ENCODE measurements at regions not wholly inside any gene's neighbourhood (a gene's known extent, or its start where the extent isn't known, plus 50 kb on each side); places are given as distances from the start of the nearest gene placed in this dataset.

- Histone ChIP-seq H3K36me3 (ENCODE audit: insufficient read depth) (no peaks in the 10 kb centered on the region), H3K79me2 (ENCODE audit: insufficient read depth, low read depth) (no peaks in the 10 kb centered on the region), H3K4me1 (ENCODE audit: low read depth, poor library complexity, severe bottlenecking) (no peaks in the 10 kb centered on the region), H3K4me2 (no peak overlapping the region), H3K27me3 (ENCODE audit: insufficient read depth, low read depth) (no peaks in the 10 kb centered on the region), H3K4me3 (IDR thresholded peaks at IDR 0.05; ENCODE audit: insufficient read depth, low read depth, low read length) (no peak overlapping the region), H4K20me1 (ENCODE audit: insufficient read depth) (no peaks in the 10 kb centered on the region), H2AFZ (ENCODE audit: low read depth) (no peak overlapping the region), H3K9ac (no peak overlapping the region), H3K27ac (no peak overlapping the region)
- TF ChIP-seq CTCF (conservative IDR thresholded peaks at IDR 0.05; ENCODE audit: low read depth, low read length) = no peak
Observed at GRCh38 chr13:34589581-34589980, 352.5 kb upstream of the NBEA start.

GRCh38 chr13:34591129-34591528 is 350.9 kb upstream of the NBEA start:
- no peaks in the 10 kb centered on the region for H4K20me1 ChIP-seq (ENCODE audit: insufficient read depth)
- no peak overlapping the region for H2AFZ ChIP-seq (ENCODE audit: low read depth)
- no peaks in the 10 kb centered on the region for H3K4me1 ChIP-seq (ENCODE audit: low read depth, poor library complexity, severe bottlenecking)
- no peak overlapping the region for H3K4me3 ChIP-seq (IDR thresholded peaks at IDR 0.05; ENCODE audit: insufficient read depth, low read depth, low read length)
- H3K27ac ChIP-seq = no peak overlapping the region
- no peaks in the 10 kb centered on the region for H3K27me3 ChIP-seq (ENCODE audit: insufficient read depth, low read depth)
- no peaks in the 10 kb centered on the region for H3K36me3 ChIP-seq (ENCODE audit: insufficient read depth)
- H3K79me2 ChIP-seq (ENCODE audit: insufficient read depth, low read depth) = no peaks in the 10 kb centered on the region
- no peak for TF ChIP-seq CTCF (conservative IDR thresholded peaks at IDR 0.05; ENCODE audit: low read depth, low read length)
- H3K4me2 ChIP-seq = no peak overlapping the region
- no peak overlapping the region for H3K9ac ChIP-seq

GRCh38 chr13:34591900-34592529 is 350.1 kb upstream of the NBEA start:
- Histone ChIP-seq H3K4me2 (no peak overlapping the region), H3K4me3 (IDR thresholded peaks at IDR 0.05; ENCODE audit: insufficient read depth, low read depth, low read length) (no peak overlapping the region), H2AFZ (ENCODE audit: low read depth) (no peak overlapping the region), H3K27me3 (ENCODE audit: insufficient read depth, low read depth) (no peaks in the 10 kb centered on the region), H3K27ac (no peak overlapping the region), H3K79me2 (ENCODE audit: insufficient read depth, low read depth) (no peaks in the 10 kb centered on the region), H3K9ac (no peak overlapping the region), H3K36me3 (ENCODE audit: insufficient read depth) (no peaks in the 10 kb centered on the region), H4K20me1 (ENCODE audit: insufficient read depth) (no peaks in the 10 kb centered on the region), H3K4me1 (ENCODE audit: low read depth, poor library complexity, severe bottlenecking) (no peaks in the 10 kb centered on the region)
- no peak for TF ChIP-seq CTCF (conservative IDR thresholded peaks at IDR 0.05; ENCODE audit: low read depth, low read length)

- Histone ChIP-seq H3K9ac (no peak overlapping the region), H3K4me3 (IDR thresholded peaks at IDR 0.05; ENCODE audit: insufficient read depth, low read depth, low read length) (no peak overlapping the region), H3K36me3 (ENCODE audit: insufficient read depth) (no peaks in the 10 kb centered on the region), H3K4me1 (ENCODE audit: low read depth, poor library complexity, severe bottlenecking) (no peaks in the 10 kb centered on the region), H3K4me2 (no peak overlapping the region), H3K27me3 (ENCODE audit: insufficient read depth, low read depth) (no peaks in the 10 kb centered on the region), H3K79me2 (ENCODE audit: insufficient read depth, low read depth) (no peaks in the 10 kb centered on the region), H2AFZ (ENCODE audit: low read depth) (no peak overlapping the region), H4K20me1 (ENCODE audit: insufficient read depth) (no peaks in the 10 kb centered on the region), H3K27ac (no peak overlapping the region)
- no peak for TF ChIP-seq CTCF (conservative IDR thresholded peaks at IDR 0.05; ENCODE audit: low read depth, low read length)
Observed at GRCh38 chr13:34593658-34594057, 348.4 kb upstream of the NBEA start.

All from KMS-11 (cell line).